ENCODE measurements at regions not wholly inside any gene's neighbourhood (a gene's known extent, or its start where the extent isn't known, plus 50 kb on each side); places are given as distances from the start of the nearest gene placed in this dataset.
A peak's percentile ranks its signal among the peaks of the same experiment; 100 is the strongest.

- intact Hi-C loops (cut with micrococcal nuclease) = no loop called here
- CTCF ChIA-PET = no interaction called here
- Mint-ChIP-seq H3K9me3 (no peaks in the 10 kb centered on the region), H3K36me3 (ENCODE audit: low read depth) (no peaks in the 10 kb centered on the region), H3K4me1 (ENCODE audit: low read depth) (peaks cover 2% of the 10 kb centered on the region), H3K4me3 (no peak overlapping the region), H3K27me3 (no peaks in the 10 kb centered on the region), H3K27ac (no peak overlapping the region)
- POLR2A ChIA-PET = no interaction called here
- no peak for TF ChIP-seq CTCF (IDR thresholded peaks at IDR 0.05)
- ATAC-seq (no peak), DNase-seq (no peak)
Measured at GRCh38 chrX:101736651-101737050, 77.0 kb upstream of the ARMCX2 start.

- CTCF ChIA-PET = no interaction called here
- H3K27ac Mint-ChIP-seq = no peak overlapping the region
- TF ChIP-seq CTCF (IDR thresholded peaks at IDR 0.05) = no peak
- H3K27me3 Mint-ChIP-seq = no peaks in the 10 kb centered on the region
- no peaks in the 10 kb centered on the region for H3K36me3 Mint-ChIP-seq (ENCODE audit: low read depth)
- H3K9me3 Mint-ChIP-seq = no peaks in the 10 kb centered on the region
- no peak overlapping the region for H3K4me3 Mint-ChIP-seq
- intact Hi-C loops (cut with micrococcal nuclease) = no loop called here
- DNase-seq (peak; percentile 1), ATAC-seq (no peak)
- peaks cover 2% of the 10 kb centered on the region for H3K4me1 Mint-ChIP-seq (ENCODE audit: low read depth)
- POLR2A ChIA-PET = no interaction called here
Measured at GRCh38 chrX:101732870-101733269, 73.2 kb upstream of the ARMCX2 start.

GRCh38 chrX:101729986-101730385 is 70.3 kb upstream of the ARMCX2 start:
- ATAC-seq (no peak), DNase-seq (no peak)
- H3K27me3 Mint-ChIP-seq = peaks cover 9% of the 10 kb centered on the region
- no peak for TF ChIP-seq CTCF (IDR thresholded peaks at IDR 0.05)
- H3K4me3 Mint-ChIP-seq = no peak overlapping the region
- CTCF ChIA-PET = no interaction called here
- H3K36me3 Mint-ChIP-seq (ENCODE audit: low read depth) = no peaks in the 10 kb centered on the region
- H3K9me3 Mint-ChIP-seq = no peaks in the 10 kb centered on the region
- intact Hi-C loops (cut with micrococcal nuclease) = no loop called here
- POLR2A ChIA-PET = interaction anchor here (0.6 kb wide), 1 partner anchor 10 kb away, joined by 3 read pairs; no protein-coding TSS in a partner anchor
- H3K27ac Mint-ChIP-seq = no peak overlapping the region
- H3K4me1 Mint-ChIP-seq (ENCODE audit: low read depth) = peaks cover 2% of the 10 kb centered on the region
